GM23248 (cell line): ENCODE measurements at regions not wholly inside any gene's neighbourhood (a gene's known extent, or its start where the extent isn't known, plus 50 kb on each side); places are given as distances from the start of the nearest gene placed in this dataset.

Source experiments
- EZH2 ChIP-seq: fragments of 200-600 bp; sonication (generic); IDR thresholded peaks from 2 replicates; pipeline ENCODE4 v1.6.1; 2018; ENCODE audit warnings: antibody characterized with exemption, mild to moderate bottlenecking; ENCODE audit not compliant: insufficient read depth, poor library complexity, severe bottlenecking
- EZH2phosphoT487 ChIP-seq: fragments of 200-600 bp; sonication (generic); IDR thresholded peaks from 2 replicates; pipeline ENCODE4 v1.6.1; 2018; ENCODE audit warnings: antibody characterized with exemption, moderate library complexity, mild to moderate bottlenecking, low read depth; ENCODE audit not compliant: insufficient read depth

DNA sequence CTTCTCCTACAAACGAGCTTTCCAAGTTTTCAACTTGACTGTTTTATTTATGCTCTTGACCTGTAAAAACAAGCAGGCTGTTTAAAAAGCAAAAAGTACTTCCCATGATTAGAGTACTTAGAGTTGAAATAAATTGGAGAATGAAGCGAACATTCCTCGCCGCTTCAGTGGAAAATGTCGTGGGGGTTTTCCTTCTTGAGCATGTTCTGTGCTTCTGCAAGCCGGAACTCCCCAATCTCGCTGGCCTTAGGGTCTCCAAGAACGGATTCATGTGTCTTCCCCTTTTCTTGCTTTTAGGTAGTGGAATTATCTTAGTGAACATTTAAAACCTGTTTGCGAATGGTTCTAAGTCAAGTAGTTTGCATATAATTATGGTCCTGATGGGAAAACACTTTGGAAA lies 103.6 kb upstream of the ZNF536 start:
- TF ChIP-seq EZH2phosphoT487 (no peak), EZH2 (no peak)
